Trophoblast cell (in vitro differentiated cells and primary cell): ENCODE measurements at regions not wholly inside any gene's neighbourhood (a gene's known extent, or its start where the extent isn't known, plus 50 kb on each side); places are given as distances from the start of the nearest gene placed in this dataset.

ENCODE experiments used
- DNase-seq, 2 donors: peaks; one replicate each; pipeline ENCODE4 v3.0.0-alpha.2; 2016
- H2AFZ ChIP-seq: 2 replicates; pipeline ENCODE4 v1.6.1; 2013; ENCODE audit warnings: low read length, moderate library complexity, mild to moderate bottlenecking; ENCODE audit not compliant: insufficient read depth, poor library complexity
- H2AK5ac ChIP-seq: 2 replicates; pipeline ENCODE4 v1.6.1; 2013; ENCODE audit warnings: mild to moderate bottlenecking, low read length
- H2BK120ac ChIP-seq: 2 replicates; pipeline ENCODE4 v1.6.1; 2013; ENCODE audit warnings: low read length, mild to moderate bottlenecking, moderate library complexity; ENCODE audit not compliant: insufficient read depth, poor library complexity
- H2BK12ac ChIP-seq: 2 replicates; pipeline ENCODE4 v1.6.1; 2013; ENCODE audit warnings: mild to moderate bottlenecking, low read length, moderate library complexity
- H2BK5ac ChIP-seq: 2 replicates; pipeline ENCODE4 v1.6.1; 2013; ENCODE audit warnings: low read length, low read depth, moderate library complexity, mild to moderate bottlenecking; ENCODE audit not compliant: poor library complexity
- H3K14ac ChIP-seq: 2 replicates; pipeline ENCODE4 v1.6.1; 2013; ENCODE audit warnings: mild to moderate bottlenecking, low read length
- H3K18ac ChIP-seq: 2 replicates; pipeline ENCODE4 v1.6.1; 2013; ENCODE audit warnings: mild to moderate bottlenecking, low read length
- H3K23ac ChIP-seq: 2 replicates; pipeline ENCODE4 v1.6.1; 2013; ENCODE audit warnings: low read length
- H3K27ac ChIP-seq: 2 replicates; pipeline ENCODE4 v1.5.1; 2013; ENCODE audit warnings: low read depth, mild to moderate bottlenecking, inconsistent platforms, low read length, moderate library complexity
- H3K27me3 ChIP-seq: 2 replicates; pipeline ENCODE4 v1.6.1; 2013; ENCODE audit warnings: inconsistent platforms, mild to moderate bottlenecking, low read length, moderate library complexity; ENCODE audit not compliant: insufficient read depth
- H3K36me3 ChIP-seq, 2 experiments: 1 replicate in 1 of 2; 2 replicates in 1 of 2; pipeline ENCODE4 v1.6.1; 2013; ENCODE audit warnings: low read length in 2 of 2, mild to moderate bottlenecking in 2 of 2, moderate library complexity in 1 of 2; ENCODE audit not compliant: insufficient read depth in 2 of 2, control insufficient read depth in 1 of 2
- H3K4ac ChIP-seq: 2 replicates; pipeline ENCODE4 v1.6.1; 2013; ENCODE audit warnings: low read depth, mild to moderate bottlenecking, low read length, moderate library complexity
- H3K4me1 ChIP-seq, 2 experiments: 1 replicate in 1 of 2; 2 replicates in 1 of 2; pipeline ENCODE4 v1.6.1; 2013; ENCODE audit warnings: low read length in 2 of 2, mild to moderate bottlenecking in 2 of 2, moderate library complexity in 1 of 2; ENCODE audit not compliant: insufficient read depth in 2 of 2, control insufficient read depth in 1 of 2
- H3K4me2 ChIP-seq: 2 replicates; pipeline ENCODE4 v1.6.1; 2013; ENCODE audit warnings: inconsistent platforms, mild to moderate bottlenecking, low read length, moderate library complexity
- H3K4me3 ChIP-seq: 2 replicates; pipeline ENCODE4 v1.5.1; 2013; ENCODE audit warnings: mild to moderate bottlenecking, low read depth, low read length, inconsistent platforms
- H3K79me1 ChIP-seq: one replicate; pipeline ENCODE4 v1.6.1; 2013; ENCODE audit warnings: low read length
- H3K79me2 ChIP-seq: 2 replicates; pipeline ENCODE4 v1.6.1; 2013; ENCODE audit warnings: low read length, mild to moderate bottlenecking; ENCODE audit not compliant: control insufficient read depth, insufficient read depth, poor library complexity
- H3K9ac ChIP-seq: 2 replicates; pipeline ENCODE4 v1.6.1; 2013; ENCODE audit warnings: mild to moderate bottlenecking, low read length
- H3K9me3 ChIP-seq: 2 replicates; pipeline ENCODE4 v1.6.1; 2013; ENCODE audit warnings: low read depth, mild to moderate bottlenecking, control low read depth, inconsistent platforms, low read length; ENCODE audit not compliant: insufficient read depth
- H4K12ac ChIP-seq: 2 replicates; pipeline ENCODE4 v1.6.1; 2013; ENCODE audit warnings: low read depth, mild to moderate bottlenecking, low read length, moderate library complexity
- H4K8ac ChIP-seq: 2 replicates; pipeline ENCODE4 v1.6.1; 2013; ENCODE audit warnings: low read depth, mild to moderate bottlenecking, low read length, moderate library complexity
- H4K91ac ChIP-seq: one replicate; pipeline ENCODE4 v1.6.1; 2013; ENCODE audit warnings: low read depth, mild to moderate bottlenecking, low read length, moderate library complexity
- WGBS: extraction: QIAGEN DNeasy Blood & Tissue Kit; methylation state at CpG from one replicate; pipeline ENCODE4 v1.1.7; 2013; ENCODE audit warnings: missing lambda C conversion rate; ENCODE audit not compliant: insufficient read length, insufficient coverage; ENCODE audit errors: extremely low coverage; 5-methylcytosine and 5-hydroxymethylcytosine counted together

- no peak overlapping the region for H4K12ac ChIP-seq
- no peaks in the 10 kb centered on the region for H3K27me3 ChIP-seq
- no peak overlapping the region for H3K9ac ChIP-seq
- H4K91ac ChIP-seq: no peak overlapping the region
- H3K4me1 ChIP-seq: no peaks in the 10 kb centered on the region
- no CpG with 5 or more reads among the region's 1 CpG for WGBS
- no peak overlapping the region for H3K23ac ChIP-seq
- no peak overlapping the region for H2BK120ac ChIP-seq
- H3K4ac ChIP-seq: no peak overlapping the region
- no peaks in the 10 kb centered on the region for H3K79me2 ChIP-seq
- no peak for DNase-seq
- no peak overlapping the region for H2BK12ac ChIP-seq
- no peaks in the 10 kb centered on the region for H3K36me3 ChIP-seq
- no peaks in the 10 kb centered on the region for H3K79me1 ChIP-seq
- no peak overlapping the region for H3K27ac ChIP-seq
- H3K4me3 ChIP-seq: no peak overlapping the region
- H2AK5ac ChIP-seq: no peak overlapping the region
- H3K18ac ChIP-seq: no peak overlapping the region
- H3K9me3 ChIP-seq: no peaks in the 10 kb centered on the region
- H3K14ac ChIP-seq: no peak overlapping the region
- no peak overlapping the region for H4K8ac ChIP-seq
- no peak overlapping the region for H3K4me2 ChIP-seq
- H2AFZ ChIP-seq: no peak overlapping the region
- no peak overlapping the region for H2BK5ac ChIP-seq
Measured at GRCh38 chr4:136112116-136112515, 1420.2 kb downstream of the PCDH18 start.

GRCh38 chr4:136106753-136107152 lies 1425.5 kb downstream of the PCDH18 start:
- Histone ChIP-seq H4K8ac (no peak overlapping the region), H4K91ac (no peak overlapping the region), H2BK5ac (no peak overlapping the region), H4K12ac (no peak overlapping the region), H3K4ac (no peak overlapping the region), H3K27ac (no peak overlapping the region), H3K36me3 (no peaks in the 10 kb centered on the region), H3K4me2 (no peak overlapping the region), H2AK5ac (no peak overlapping the region), H3K79me1 (no peaks in the 10 kb centered on the region), H3K4me3 (no peak overlapping the region), H3K9ac (no peak overlapping the region), H2BK120ac (no peak overlapping the region), H3K14ac (no peak overlapping the region), H2BK12ac (no peak overlapping the region), H3K4me1 (no peaks in the 10 kb centered on the region), H3K27me3 (no peaks in the 10 kb centered on the region), H3K18ac (no peak overlapping the region), H3K9me3 (no peaks in the 10 kb centered on the region), H3K79me2 (no peaks in the 10 kb centered on the region), H3K23ac (no peak overlapping the region), H2AFZ (no peak overlapping the region)
- WGBS: no CpG with 5 or more reads among the region's 1 CpG
- no peak for DNase-seq

DNA sequence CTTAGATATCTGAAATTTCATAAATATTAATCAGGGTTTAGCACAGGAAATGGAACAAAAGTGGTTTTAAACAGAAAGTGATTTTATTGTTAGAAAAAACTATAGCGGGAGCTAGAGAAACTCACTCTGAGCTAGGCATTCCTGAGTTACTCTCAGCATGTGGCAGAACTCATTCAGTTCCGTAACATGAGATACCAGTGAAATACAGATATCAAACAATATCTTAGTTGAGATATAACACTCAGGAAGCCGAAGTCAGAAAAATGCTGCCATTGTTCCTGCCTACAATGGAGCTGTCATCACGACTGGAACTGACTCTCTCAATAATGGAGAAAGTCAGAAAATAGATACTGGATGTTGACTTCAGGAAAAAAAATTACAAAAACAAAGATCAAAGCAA lies 1428.7 kb downstream of the PCDH18 start:
- H3K27me3 ChIP-seq: no peaks in the 10 kb centered on the region
- H3K9me3 ChIP-seq: peaks cover 2% of the 10 kb centered on the region
- no peak overlapping the region for H2BK5ac ChIP-seq
- no peak overlapping the region for H2AFZ ChIP-seq
- no peak overlapping the region for H3K4me3 ChIP-seq
- H3K9ac ChIP-seq: no peak overlapping the region
- H3K4ac ChIP-seq: no peak overlapping the region
- no peak overlapping the region for H3K23ac ChIP-seq
- H4K12ac ChIP-seq: no peak overlapping the region
- H3K79me1 ChIP-seq: no peaks in the 10 kb centered on the region
- H2AK5ac ChIP-seq: no peak overlapping the region
- H2BK12ac ChIP-seq: no peak overlapping the region
- WGBS: no CpG with 5 or more reads among the region's 4 CpGs
- no peak overlapping the region for H4K8ac ChIP-seq
- H2BK120ac ChIP-seq: no peak overlapping the region
- H3K4me2 ChIP-seq: no peak overlapping the region
- no peaks in the 10 kb centered on the region for H3K79me2 ChIP-seq
- no peak overlapping the region for H3K18ac ChIP-seq
- DNase-seq: no peak
- no peak overlapping the region for H4K91ac ChIP-seq
- H3K14ac ChIP-seq: no peak overlapping the region
- H3K36me3 ChIP-seq: no peaks in the 10 kb centered on the region
- no peaks in the 10 kb centered on the region for H3K4me1 ChIP-seq
- H3K27ac ChIP-seq: no peak overlapping the region

GRCh38 chr4:136097676-136098075 lies 1434.6 kb downstream of the PCDH18 start:
- H3K23ac ChIP-seq: no peak overlapping the region
- DNase-seq: no peak
- no peak overlapping the region for H3K27ac ChIP-seq
- H3K79me2 ChIP-seq: no peaks in the 10 kb centered on the region
- H3K79me1 ChIP-seq: no peaks in the 10 kb centered on the region
- H3K9ac ChIP-seq: no peak overlapping the region
- no CpG with 5 or more reads among the region's 4 CpGs for WGBS
- no peak overlapping the region for H4K91ac ChIP-seq
- no peak overlapping the region for H3K14ac ChIP-seq
- no peak overlapping the region for H2BK12ac ChIP-seq
- H3K4ac ChIP-seq: no peak overlapping the region
- no peak overlapping the region for H2AFZ ChIP-seq
- no peaks in the 10 kb centered on the region for H3K4me1 ChIP-seq
- H4K8ac ChIP-seq: no peak overlapping the region
- H4K12ac ChIP-seq: no peak overlapping the region
- H3K36me3 ChIP-seq: no peaks in the 10 kb centered on the region
- no peak overlapping the region for H3K4me2 ChIP-seq
- no peak overlapping the region for H2BK120ac ChIP-seq
- H3K18ac ChIP-seq: no peak overlapping the region
- H3K4me3 ChIP-seq: no peak overlapping the region
- peaks cover 2% of the 10 kb centered on the region for H3K9me3 ChIP-seq
- no peaks in the 10 kb centered on the region for H3K27me3 ChIP-seq
- H2AK5ac ChIP-seq: no peak overlapping the region
- H2BK5ac ChIP-seq: no peak overlapping the region
